Neural cell (in vitro differentiated cells): ENCODE measurements at regions not wholly inside any gene's neighbourhood (a gene's known extent, or its start where the extent isn't known, plus 50 kb on each side); places are given as distances from the start of the nearest gene placed in this dataset.

Experiments
- EP300 ChIP-seq: fragments of 450-650 bp; conservative IDR thresholded peaks from 2 replicates; pipeline ENCODE4 v1.6.1; 2014; ENCODE audit warnings: antibody characterized with exemption, mild to moderate bottlenecking, moderate library complexity; ENCODE audit not compliant: poor library complexity, severe bottlenecking
- RAD21 ChIP-seq: fragments of 450-650 bp; conservative IDR thresholded peaks from 2 replicates; pipeline ENCODE4 v1.6.1; 2014; ENCODE audit warnings: antibody characterized with exemption, mild to moderate bottlenecking, moderate library complexity
- TF ChIP-seq, protein P1 (sequence below): fragments of 450-650 bp; IDR thresholded peaks from 2 replicates; pipeline ENCODE4 v1.5.1; 2014; ENCODE audit warnings: antibody characterized with exemption, mild to moderate bottlenecking, moderate library complexity; ENCODE audit not compliant: poor library complexity, severe bottlenecking

DNA sequence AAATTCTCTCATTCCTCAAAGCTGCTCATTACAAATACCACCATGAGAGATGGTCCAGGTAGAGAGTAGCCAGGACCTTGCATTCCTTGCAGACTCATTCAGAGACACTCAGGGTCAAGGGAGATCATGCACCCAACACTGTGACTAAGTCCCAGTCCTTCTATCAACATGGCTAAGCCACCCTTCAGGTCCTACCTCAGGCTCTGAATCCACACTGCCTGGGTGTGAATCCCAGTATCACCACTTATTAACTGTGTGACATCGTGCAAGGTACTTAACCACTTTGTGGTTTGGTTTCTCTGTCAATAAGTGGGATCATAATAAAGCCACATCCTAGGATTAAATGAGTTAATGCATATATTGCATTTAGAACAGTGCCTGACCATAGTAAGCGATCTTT, 124.1 kb upstream of the NEIL3 start:
- TF ChIP-seq, protein P1, sequence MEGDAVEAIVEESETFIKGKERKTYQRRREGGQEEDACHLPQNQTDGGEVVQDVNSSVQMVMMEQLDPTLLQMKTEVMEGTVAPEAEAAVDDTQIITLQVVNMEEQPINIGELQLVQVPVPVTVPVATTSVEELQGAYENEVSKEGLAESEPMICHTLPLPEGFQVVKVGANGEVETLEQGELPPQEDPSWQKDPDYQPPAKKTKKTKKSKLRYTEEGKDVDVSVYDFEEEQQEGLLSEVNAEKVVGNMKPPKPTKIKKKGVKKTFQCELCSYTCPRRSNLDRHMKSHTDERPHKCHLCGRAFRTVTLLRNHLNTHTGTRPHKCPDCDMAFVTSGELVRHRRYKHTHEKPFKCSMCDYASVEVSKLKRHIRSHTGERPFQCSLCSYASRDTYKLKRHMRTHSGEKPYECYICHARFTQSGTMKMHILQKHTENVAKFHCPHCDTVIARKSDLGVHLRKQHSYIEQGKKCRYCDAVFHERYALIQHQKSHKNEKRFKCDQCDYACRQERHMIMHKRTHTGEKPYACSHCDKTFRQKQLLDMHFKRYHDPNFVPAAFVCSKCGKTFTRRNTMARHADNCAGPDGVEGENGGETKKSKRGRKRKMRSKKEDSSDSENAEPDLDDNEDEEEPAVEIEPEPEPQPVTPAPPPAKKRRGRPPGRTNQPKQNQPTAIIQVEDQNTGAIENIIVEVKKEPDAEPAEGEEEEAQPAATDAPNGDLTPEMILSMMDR = no peak
- TF ChIP-seq RAD21 (no peak), EP300 (no peak)
